Kidney (tissue), 13 donors: ENCODE measurements at regions not wholly inside any gene's neighbourhood (a gene's known extent, or its start where the extent isn't known, plus 50 kb on each side); places are given as distances from the start of the nearest gene placed in this dataset.
A peak's percentile ranks its signal among the peaks of the same experiment; 100 is the strongest.

Experiments used
- DNase-seq, 5 donors: peaks; one replicate each; pipeline ENCODE4 v3.0.0-alpha.2; 2013 to 2020
- FAIRE-seq: peaks from 2 replicates; lab custom pipeline; 2012; peaks lifted over from hg19 to GRCh38; lab: Jason Lieb, UNC
- H3K27ac ChIP-seq, 2 donors: one replicate each; pipeline ENCODE4 v1.7.0; 2013; ENCODE audit warnings: low read depth in 2 of 2, low read length in 2 of 2, inconsistent platforms in 1 of 2
- H3K27me3 ChIP-seq: one replicate; pipeline ENCODE4 v1.7.1; 2013; ENCODE audit warnings: low read length, inconsistent platforms; ENCODE audit not compliant: control insufficient read depth, insufficient read depth
- H3K36me3 ChIP-seq, 3 donors: one replicate each; pipeline versions ENCODE4 v1.7.0 to v1.7.1; 2013; ENCODE audit warnings: low read length in 3 of 3, control low read depth in 1 of 3, inconsistent platforms in 1 of 3; ENCODE audit not compliant: insufficient read depth in 3 of 3, control insufficient read depth in 2 of 3
- H3K4me1 ChIP-seq, 3 donors: one replicate each; pipeline versions ENCODE4 v1.7.0 to v1.7.1; 2013; ENCODE audit warnings: low read length in 3 of 3, inconsistent platforms in 1 of 3, low read depth in 1 of 3; ENCODE audit not compliant: control insufficient read depth in 2 of 3, insufficient read depth in 2 of 3
- H3K4me3 ChIP-seq, 3 donors: one replicate each; pipeline versions ENCODE4 v1.7.0 to v1.8.1; 2013; ENCODE audit warnings: low read length in 3 of 3, control low read depth in 1 of 3, inconsistent platforms in 1 of 3
- H3K9ac ChIP-seq, 3 donors: one replicate each; pipeline versions ENCODE4 v1.7.0 to v1.7.1; 2013; ENCODE audit warnings: low read length in 3 of 3, control low read depth in 1 of 3, inconsistent platforms in 1 of 3
- H3K9me3 ChIP-seq, 3 donors: one replicate each; pipeline versions ENCODE4 v1.7.0 to v1.7.1; 2013; ENCODE audit warnings: low read length in 3 of 3, control low read depth in 1 of 3, inconsistent platforms in 1 of 3; ENCODE audit not compliant: control insufficient read depth in 2 of 3, insufficient read depth in 1 of 3
- CTCF ChIP-seq: IDR thresholded peaks from 3 replicates; pipeline ENCODE4 v1.5.1; 2012; ENCODE audit warnings: mild to moderate bottlenecking, moderate library complexity, borderline replicate concordance; ENCODE audit not compliant: insufficient read depth; ENCODE audit errors: extremely low read depth
- intact Hi-C: fragments of 100-400 bp; cut with DNase I; formaldehyde crosslinking; loops from one replicate; pipeline ENCODE4 v1.11.1; 2022
- donor health status: control.
- donor health status: control.
- donor health status: control.
- donor health status: control.
- donor health status: control.
- donor health status: DM: yes; HTN: yes; CAD: no.
- donor health status: Normal renal cell carcinoma (clear cell type).

GRCh38 chr4:26021417-26022345 is 107.7 kb downstream of the SMIM20 start:
- H3K36me3 ChIP-seq: no peaks in the 10 kb centered on the region
- H3K27ac ChIP-seq: no peak overlapping the region
- H3K9me3 ChIP-seq: no peaks in the 10 kb centered on the region
- intact Hi-C loops: no loop called here
- no peaks in the 10 kb centered on the region for H3K27me3 ChIP-seq
- DNase-seq: peak in 1 of 5 donors; percentile 19
- no peak overlapping the region for H3K4me3 ChIP-seq
- TF ChIP-seq CTCF: no peak
- H3K9ac ChIP-seq: no peak overlapping the region
- H3K4me1 ChIP-seq: no peaks in the 10 kb centered on the region
- no peak for FAIRE-seq

- intact Hi-C loops: no loop called here
These were observed 108.6 kb downstream of the SMIM20 start for GRCh38 chr4:26022346-26023202.

GRCh38 chr4:26023203-26023972 is 109.4 kb downstream of the SMIM20 start:
- no peaks in the 10 kb centered on the region for H3K4me1 ChIP-seq
- TF ChIP-seq CTCF: no peak
- no peaks in the 10 kb centered on the region for H3K36me3 ChIP-seq
- no peaks in the 10 kb centered on the region for H3K9me3 ChIP-seq
- no peak overlapping the region for H3K4me3 ChIP-seq
- no peak overlapping the region for H3K27ac ChIP-seq
- DNase-seq (no peak), FAIRE-seq (no peak)
- no peak overlapping the region for H3K9ac ChIP-seq
- no peaks in the 10 kb centered on the region for H3K27me3 ChIP-seq
- intact Hi-C loops: no loop called here

More at GRCh38 chr4:26022346-26023202, 108.6 kb downstream of the SMIM20 start:
- Histone ChIP-seq H3K4me1 (no peaks in the 10 kb centered on the region), H3K9ac (no peak overlapping the region), H3K9me3 (no peaks in the 10 kb centered on the region), H3K36me3 (no peaks in the 10 kb centered on the region), H3K4me3 (no peak overlapping the region), H3K27me3 (no peaks in the 10 kb centered on the region), H3K27ac (no peak overlapping the region)
- no peak for TF ChIP-seq CTCF
- FAIRE-seq (no peak), DNase-seq (no peak)
